GM13976 (cell line): ENCODE measurements at regions not wholly inside any gene's neighbourhood (a gene's known extent, or its start where the extent isn't known, plus 50 kb on each side); places are given as distances from the start of the nearest gene placed in this dataset.

Experiments used
- DNase-seq: peaks from one replicate; pipeline ENCODE4 v3.0.0; 2012; ENCODE audit warnings: low spot score
- in situ Hi-C: fragments of 300-500 bp; cut with MboI; formaldehyde crosslinking; loops from one replicate; pipeline ENCODE4 v1.12.0; 2022; ENCODE audit warnings: low sequenced_read_pairs, mixed read lengths, inconsistent platforms; ENCODE audit not compliant: unreplicated experiment
- TF ChIP-seq, protein P1 (sequence below): IDR thresholded peaks from 2 replicates; pipeline ENCODE4 v1.5.1; 2012; ENCODE audit warnings: borderline replicate concordance, mild to moderate bottlenecking; ENCODE audit not compliant: insufficient read depth; ENCODE audit errors: extremely low read depth, missing control alignments, control extremely low read depth

DNA sequence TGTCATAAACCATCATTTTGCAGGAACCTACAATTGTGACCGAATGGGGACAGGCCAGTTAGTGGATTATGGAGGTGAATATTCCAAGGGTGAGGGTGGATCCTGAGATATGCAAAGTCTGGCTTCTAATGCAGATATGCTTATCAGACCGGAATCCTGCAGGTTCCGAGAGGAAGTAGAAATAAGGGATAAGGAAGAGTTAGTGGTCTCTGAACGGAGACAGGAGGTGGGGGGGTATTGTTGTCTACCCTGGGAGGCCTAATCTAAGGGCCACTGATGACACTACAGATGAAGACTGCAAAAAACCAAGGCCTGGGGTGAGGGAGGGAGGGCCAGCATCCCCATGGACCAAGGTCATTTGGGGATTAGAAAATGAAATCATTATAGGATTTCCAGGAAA, 67.7 kb upstream of the GATA6 start:
- TF ChIP-seq, protein P1, sequence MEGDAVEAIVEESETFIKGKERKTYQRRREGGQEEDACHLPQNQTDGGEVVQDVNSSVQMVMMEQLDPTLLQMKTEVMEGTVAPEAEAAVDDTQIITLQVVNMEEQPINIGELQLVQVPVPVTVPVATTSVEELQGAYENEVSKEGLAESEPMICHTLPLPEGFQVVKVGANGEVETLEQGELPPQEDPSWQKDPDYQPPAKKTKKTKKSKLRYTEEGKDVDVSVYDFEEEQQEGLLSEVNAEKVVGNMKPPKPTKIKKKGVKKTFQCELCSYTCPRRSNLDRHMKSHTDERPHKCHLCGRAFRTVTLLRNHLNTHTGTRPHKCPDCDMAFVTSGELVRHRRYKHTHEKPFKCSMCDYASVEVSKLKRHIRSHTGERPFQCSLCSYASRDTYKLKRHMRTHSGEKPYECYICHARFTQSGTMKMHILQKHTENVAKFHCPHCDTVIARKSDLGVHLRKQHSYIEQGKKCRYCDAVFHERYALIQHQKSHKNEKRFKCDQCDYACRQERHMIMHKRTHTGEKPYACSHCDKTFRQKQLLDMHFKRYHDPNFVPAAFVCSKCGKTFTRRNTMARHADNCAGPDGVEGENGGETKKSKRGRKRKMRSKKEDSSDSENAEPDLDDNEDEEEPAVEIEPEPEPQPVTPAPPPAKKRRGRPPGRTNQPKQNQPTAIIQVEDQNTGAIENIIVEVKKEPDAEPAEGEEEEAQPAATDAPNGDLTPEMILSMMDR = no peak
- no peak for DNase-seq
- in situ Hi-C loops = no loop called here

DNA sequence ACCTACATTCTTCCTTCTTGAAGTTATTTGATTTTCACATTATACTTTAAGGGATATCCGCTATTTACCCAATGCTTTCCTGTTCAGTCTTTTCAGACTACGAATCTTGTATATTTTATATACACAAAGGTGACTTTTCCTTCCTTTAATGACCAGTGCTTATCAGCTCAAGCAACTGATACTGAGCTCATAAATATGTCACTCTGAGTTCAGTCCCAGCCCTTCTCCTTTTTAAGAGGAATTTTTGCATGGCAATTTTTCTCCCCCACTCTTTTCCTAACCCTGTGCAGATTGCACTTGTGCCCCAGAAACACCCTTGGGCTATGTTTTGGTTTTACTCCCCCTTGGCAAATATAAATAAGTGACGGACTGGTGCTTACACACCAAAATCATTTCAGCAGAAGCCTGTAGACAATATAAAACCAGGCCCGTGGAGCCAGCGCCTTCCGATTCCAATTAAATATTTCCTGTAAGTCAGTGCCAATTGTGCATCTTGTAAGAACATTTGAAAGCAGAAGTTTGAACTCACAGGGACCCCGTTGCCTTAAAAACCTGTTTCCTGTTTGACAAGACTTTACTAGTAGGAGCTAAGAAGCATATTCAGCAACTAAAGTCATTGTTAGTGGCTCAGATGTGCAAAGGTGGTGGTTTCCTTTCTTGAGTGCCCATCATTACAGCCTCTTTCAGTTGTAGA, 66.3 kb upstream of the GATA6 start:
- TF ChIP-seq, protein P1 = no peak
- DNase-seq = no peak
- in situ Hi-C loops = no loop called here

GRCh38 chr18:22103647-22104031, 65.8 kb upstream of the GATA6 start:
- no peak for DNase-seq
- TF ChIP-seq, protein P1 = no peak
- in situ Hi-C loops = no loop called here

DNA sequence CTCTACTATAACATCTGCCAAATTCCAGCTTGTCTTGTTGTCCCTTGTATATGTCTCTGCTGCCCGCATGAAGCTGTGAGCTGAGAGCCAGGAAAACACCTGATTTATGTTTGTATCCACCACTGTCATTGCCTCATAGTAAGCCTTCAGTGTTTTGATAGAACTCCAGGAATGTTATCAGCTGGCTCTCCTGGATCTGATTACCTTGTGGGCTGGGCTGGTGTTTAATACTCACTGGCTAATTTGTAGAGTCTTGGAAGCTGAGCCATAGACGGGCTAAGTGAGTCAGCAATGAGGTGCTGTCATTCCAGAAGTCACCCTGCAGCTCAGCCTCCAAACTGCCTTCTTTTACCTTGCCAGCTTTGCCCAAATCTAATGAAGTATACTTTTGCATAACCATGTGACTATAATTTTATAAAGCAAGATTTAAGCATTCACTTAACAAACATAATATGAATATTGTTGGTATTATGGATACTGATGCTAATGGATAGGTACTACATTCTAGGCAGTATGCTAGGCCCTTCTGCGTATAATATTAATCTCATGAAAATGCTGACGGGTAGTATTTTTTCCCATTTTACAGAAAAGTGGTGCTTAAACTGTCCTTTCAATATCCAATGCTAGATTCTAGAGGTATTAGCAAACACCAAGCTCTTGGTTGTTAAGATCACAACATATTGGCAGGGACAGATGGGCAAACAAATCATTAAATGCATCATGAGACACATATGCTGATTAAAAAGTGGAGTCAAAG, 62.7 kb upstream of the GATA6 start:
- TF ChIP-seq, protein P1 = no peak
- DNase-seq = no peak
- in situ Hi-C loops = no loop called here

DNA sequence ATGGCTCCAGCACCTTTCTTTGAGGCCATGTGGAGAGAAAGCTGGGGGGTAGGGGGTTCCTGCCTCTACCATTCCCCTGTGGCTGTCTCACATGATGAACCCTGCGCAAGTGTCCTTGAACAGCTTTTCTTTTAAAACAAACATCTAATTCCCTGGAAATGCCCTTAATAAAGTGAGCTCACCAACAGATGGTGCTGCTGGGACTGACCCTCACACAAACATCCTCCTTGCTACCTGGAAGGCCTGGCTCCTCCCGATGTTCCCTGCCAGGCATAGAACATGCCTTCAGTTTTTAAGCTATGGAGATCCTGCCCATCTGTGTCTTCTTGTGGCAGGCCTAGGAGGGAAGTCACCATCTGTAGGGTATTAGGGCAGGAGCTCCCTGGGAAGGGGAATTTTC, 60.7 kb upstream of the GATA6 start:
- TF ChIP-seq, protein P1 = no peak
- no peak for DNase-seq
- in situ Hi-C loops = no loop called here

DNA sequence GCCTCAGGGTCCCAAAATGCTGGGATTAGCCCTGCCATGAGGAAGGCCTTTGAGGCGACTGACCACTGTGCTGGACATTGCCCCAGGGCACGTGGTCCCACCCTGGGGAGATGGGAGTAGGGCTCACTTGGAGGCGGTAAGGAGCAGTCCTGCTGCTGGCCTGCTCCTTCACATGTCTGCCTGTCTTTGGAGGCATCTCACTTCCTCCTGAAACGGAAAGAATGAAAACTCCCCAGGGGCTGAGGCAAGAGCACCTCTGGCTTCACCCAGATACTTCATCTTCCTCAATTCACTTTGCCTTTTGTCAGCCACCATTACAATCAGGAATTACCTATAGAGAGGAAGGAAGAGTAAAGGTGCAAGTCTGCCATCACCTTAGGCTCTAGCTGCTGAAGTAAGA, 59.9 kb upstream of the GATA6 start:
- in situ Hi-C loops = no loop called here
- no peak for DNase-seq

More for the DNA sequence above, 59.9 kb upstream of the GATA6 start:
- TF ChIP-seq, protein P1 = no peak
